ENCODE measurements at regions not wholly inside any gene's neighbourhood (a gene's known extent, or its start where the extent isn't known, plus 50 kb on each side); places are given as distances from the start of the nearest gene placed in this dataset.
"Not testable (repeated sequence)": the region's sequence is repeated elsewhere in the genome, so short reads cannot be mapped to it uniquely, and the experiment has no call there.

GRCh38 chrY:12236399-12236798 lies 464.6 kb upstream of the USP9Y start:
- DNase-seq (no peak), ATAC-seq (no peak)
- H3K4me3 ChIP-seq (ENCODE audit: low read length) = no peak overlapping the region
- H3K27ac ChIP-seq (ENCODE audit: low read length) = no peak overlapping the region
- no TSS peak for BruUV-seq (replicated peaks)
- H3K4me2 ChIP-seq (ENCODE audit: low read length) = no peak overlapping the region
- ChIA-PET CTCF (no interaction called here), POLR2A (ENCODE audit: unreplicated experiment) (no interaction called here)
- H3K4me1 ChIP-seq (ENCODE audit: insufficient read depth, low read length) = no peaks in the 10 kb centered on the region
- no peak overlapping the region for H2AFZ ChIP-seq (ENCODE audit: low read length)
- no peak for TF ChIP-seq EZH2phosphoT487 (IDR thresholded peaks at IDR 0.05; ENCODE audit: borderline replicate concordance, low read length)
- TF ChIP-seq CTCF (conservative IDR thresholded peaks at IDR 0.05; ENCODE audit: low read depth, low read length) = no peak
- TF ChIP-seq EZH2 (IDR thresholded peaks at IDR 0.05; ENCODE audit: low read length, unreplicated experiment) = no peak
- intact Hi-C loops (cut with micrococcal nuclease) = no loop called here
- H3K27me3 ChIP-seq (ENCODE audit: low read length) = no peaks in the 10 kb centered on the region
- no peaks in the 10 kb centered on the region for H3K9me2 ChIP-seq (replicated peaks; ENCODE audit: low read length)
- no peaks in the 10 kb centered on the region for H3K79me2 ChIP-seq (ENCODE audit: low read length)
- H3K9ac ChIP-seq (ENCODE audit: low read length) = no peak overlapping the region
- H4K20me1 ChIP-seq (ENCODE audit: low read length) = no peaks in the 10 kb centered on the region
- H3K36me3 ChIP-seq (ENCODE audit: low read depth, low read length) = no peaks in the 10 kb centered on the region
- H3F3A ChIP-seq (ENCODE audit: low read length, unreplicated experiment) = no peaks in the 10 kb centered on the region
- no peaks in the 10 kb centered on the region for H3K9me3 ChIP-seq (ENCODE audit: low read length)

GRCh38 chrY:12240326-12240725 lies 460.7 kb upstream of the USP9Y start:
- CTCF ChIA-PET; H3K9me3 ChIP-seq (ENCODE audit: low read length); BruUV-seq (replicated peaks); ATAC-seq; H3K9ac ChIP-seq (ENCODE audit: low read length); H2AFZ ChIP-seq (ENCODE audit: low read length); H3K4me3 ChIP-seq (ENCODE audit: low read length); DNase-seq; H3K79me2 ChIP-seq (ENCODE audit: low read length); H3K27ac ChIP-seq (ENCODE audit: low read length); H3K4me1 ChIP-seq (ENCODE audit: insufficient read depth, low read length); POLR2A ChIA-PET (ENCODE audit: unreplicated experiment); H3K27me3 ChIP-seq (ENCODE audit: low read length); H3K4me2 ChIP-seq (ENCODE audit: low read length); H3K36me3 ChIP-seq (ENCODE audit: low read depth, low read length); H3F3A ChIP-seq (ENCODE audit: low read length, unreplicated experiment); H3K9me2 ChIP-seq (replicated peaks; ENCODE audit: low read length); H4K20me1 ChIP-seq (ENCODE audit: low read length); intact Hi-C loops (cut with micrococcal nuclease): not testable (repeated sequence)

DNA sequence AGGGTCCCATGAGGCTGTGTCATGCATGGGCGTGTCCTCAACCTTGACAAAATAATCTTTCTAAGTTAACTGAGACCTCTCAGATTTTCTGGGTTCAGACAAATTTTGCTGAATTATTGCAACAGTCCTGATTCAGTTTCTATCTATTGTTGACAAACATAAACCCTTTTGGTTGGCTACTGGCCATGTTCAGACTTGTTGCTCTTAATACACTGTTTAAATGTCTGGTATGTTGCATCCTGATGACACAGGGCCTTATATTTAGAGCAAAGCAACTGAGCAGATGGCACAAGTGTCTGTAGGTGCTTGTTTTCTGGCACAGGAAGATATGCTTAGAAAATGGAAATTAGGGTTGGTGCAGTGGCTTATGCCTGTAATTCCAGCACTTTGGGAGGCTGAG lies 456.9 kb upstream of the USP9Y start:
- H3K79me2 ChIP-seq (ENCODE audit: low read length) = no peaks in the 10 kb centered on the region
- H3K9me3 ChIP-seq (ENCODE audit: low read length) = no peaks in the 10 kb centered on the region
- H3K27me3 ChIP-seq (ENCODE audit: low read length) = no peaks in the 10 kb centered on the region
- H4K20me1 ChIP-seq (ENCODE audit: low read length) = no peaks in the 10 kb centered on the region
- intact Hi-C loops (cut with micrococcal nuclease) = no loop called here
- H3K4me3 ChIP-seq (ENCODE audit: low read length) = no peak overlapping the region
- H2AFZ ChIP-seq (ENCODE audit: low read length) = no peak overlapping the region
- no peak overlapping the region for H3K27ac ChIP-seq (ENCODE audit: low read length)
- no peak overlapping the region for H3K9ac ChIP-seq (ENCODE audit: low read length)
- ChIA-PET POLR2A (ENCODE audit: unreplicated experiment) (no interaction called here), CTCF (no interaction called here)
- no peaks in the 10 kb centered on the region for H3K9me2 ChIP-seq (replicated peaks; ENCODE audit: low read length)
- no peaks in the 10 kb centered on the region for H3F3A ChIP-seq (ENCODE audit: low read length, unreplicated experiment)
- BruUV-seq (replicated peaks) = no TSS peak
- no peak overlapping the region for H3K4me2 ChIP-seq (ENCODE audit: low read length)
- no peak for DNase-seq
- H3K36me3 ChIP-seq (ENCODE audit: low read depth, low read length) = no peaks in the 10 kb centered on the region
- ATAC-seq = no peak
- H3K4me1 ChIP-seq (ENCODE audit: insufficient read depth, low read length) = no peaks in the 10 kb centered on the region
- TF ChIP-seq CTCF (conservative IDR thresholded peaks at IDR 0.05; ENCODE audit: low read depth, low read length) (no peak), EZH2 (IDR thresholded peaks at IDR 0.05; ENCODE audit: low read length, unreplicated experiment) (no peak), EZH2phosphoT487 (IDR thresholded peaks at IDR 0.05; ENCODE audit: borderline replicate concordance, low read length) (no peak)

Data from PC-3 (cell line).